ENCODE measurements at regions not wholly inside any gene's neighbourhood (a gene's known extent, or its start where the extent isn't known, plus 50 kb on each side); places are given as distances from the start of the nearest gene placed in this dataset.

DNA sequence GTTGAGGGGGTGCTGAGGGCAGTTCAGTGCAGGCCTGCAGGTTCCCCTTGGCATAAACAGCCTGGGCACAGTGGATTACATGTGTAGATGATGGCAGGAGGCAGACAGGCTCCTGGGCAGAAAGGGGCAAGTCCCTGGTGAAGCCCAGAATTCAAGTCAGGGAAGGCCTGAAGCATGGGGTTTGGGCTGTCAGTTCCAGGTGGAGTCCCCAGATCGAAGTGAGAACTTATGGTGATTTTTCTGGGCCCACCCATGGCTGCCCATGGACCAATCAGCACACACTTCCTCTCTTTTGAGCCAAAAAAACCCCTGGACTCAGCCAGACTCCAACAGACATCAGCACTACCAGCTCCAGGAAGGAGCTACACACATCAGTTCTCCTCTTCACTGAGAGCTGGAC is 529.1 kb downstream of the PPARGC1A start:
- no peak overlapping the region for H3K9ac ChIP-seq (ENCODE audit: insufficient read depth, low read depth, low read length)
- DNase-seq (ENCODE audit: low spot score) (no peak), ATAC-seq (no peak), FAIRE-seq (no peak)
- TF ChIP-seq SP5 (CRISPR knock-in tag; IDR thresholded peaks at IDR 0.05; ENCODE audit: borderline replicate concordance, low read depth) (no peak), DPF2 (CRISPR knock-in tag; IDR thresholded peaks at IDR 0.05; ENCODE audit: borderline replicate concordance, low read depth) (no peak), ZKSCAN5 (CRISPR knock-in tag; IDR thresholded peaks at IDR 0.05) (no peak), CBFB (CRISPR knock-in tag; IDR thresholded peaks at IDR 0.05) (no peak), MTF2 (CRISPR knock-in tag; IDR thresholded peaks at IDR 0.05; ENCODE audit: borderline replicate concordance) (no peak), ZSCAN30 (CRISPR knock-in tag; IDR thresholded peaks at IDR 0.05) (no peak), SALL1 (CRISPR knock-in tag; IDR thresholded peaks at IDR 0.05) (no peak), ZNF552 (CRISPR knock-in tag; IDR thresholded peaks at IDR 0.05; ENCODE audit: borderline replicate concordance) (no peak)
- TF ChIP-seq, protein P1, sequence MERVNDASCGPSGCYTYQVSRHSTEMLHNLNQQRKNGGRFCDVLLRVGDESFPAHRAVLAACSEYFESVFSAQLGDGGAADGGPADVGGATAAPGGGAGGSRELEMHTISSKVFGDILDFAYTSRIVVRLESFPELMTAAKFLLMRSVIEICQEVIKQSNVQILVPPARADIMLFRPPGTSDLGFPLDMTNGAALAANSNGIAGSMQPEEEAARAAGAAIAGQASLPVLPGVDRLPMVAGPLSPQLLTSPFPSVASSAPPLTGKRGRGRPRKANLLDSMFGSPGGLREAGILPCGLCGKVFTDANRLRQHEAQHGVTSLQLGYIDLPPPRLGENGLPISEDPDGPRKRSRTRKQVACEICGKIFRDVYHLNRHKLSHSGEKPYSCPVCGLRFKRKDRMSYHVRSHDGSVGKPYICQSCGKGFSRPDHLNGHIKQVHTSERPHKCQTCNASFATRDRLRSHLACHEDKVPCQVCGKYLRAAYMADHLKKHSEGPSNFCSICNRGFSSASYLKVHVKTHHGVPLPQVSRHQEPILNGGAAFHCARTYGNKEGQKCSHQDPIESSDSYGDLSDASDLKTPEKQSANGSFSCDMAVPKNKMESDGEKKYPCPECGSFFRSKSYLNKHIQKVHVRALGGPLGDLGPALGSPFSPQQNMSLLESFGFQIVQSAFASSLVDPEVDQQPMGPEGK (CRISPR knock-in tag; IDR thresholded peaks at IDR 0.05), result no peak
- TF ChIP-seq, protein P2, sequence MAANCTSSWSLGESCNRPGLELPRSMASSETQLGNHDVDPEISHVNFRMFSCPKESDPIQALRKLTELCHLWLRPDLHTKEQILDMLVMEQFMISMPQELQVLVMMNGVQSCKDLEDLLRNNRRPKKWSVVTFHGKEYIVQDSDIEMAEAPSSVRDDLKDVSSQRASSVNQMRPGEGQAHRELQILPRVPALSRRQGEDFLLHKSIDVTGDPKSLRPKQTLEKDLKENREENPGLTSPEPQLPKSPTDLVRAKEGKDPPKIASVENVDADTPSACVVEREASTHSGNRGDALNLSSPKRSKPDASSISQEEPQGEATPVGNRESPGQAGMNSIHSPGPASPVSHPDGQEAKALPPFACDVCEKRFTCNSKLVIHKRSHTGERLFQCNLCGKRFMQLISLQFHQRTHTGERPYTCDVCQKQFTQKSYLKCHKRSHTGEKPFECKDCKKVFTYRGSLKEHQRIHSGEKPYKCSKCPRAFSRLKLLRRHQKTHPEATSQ (CRISPR knock-in tag; IDR thresholded peaks at IDR 0.05; ENCODE audit: borderline replicate concordance), result no peak
- no peak overlapping the region for H2AFZ ChIP-seq (ENCODE audit: low read length)
- CTCF ChIA-PET (ENCODE audit: low intra/inter-chr PET ratio, low total read pairs), result no interaction called here
- no peaks in the 10 kb centered on the region for H3K4me1 ChIP-seq (ENCODE audit: insufficient read depth, low read length)
- WGBS (ENCODE audit: low lambda C conversion rate), result no CpG with 5 or more reads among the region's 1 CpG
- no peak overlapping the region for H3K4me3 ChIP-seq (replicated peaks in 1 of 3; ENCODE audit: insufficient read depth in 1 of 3, low read depth in 2 of 3, low read length in 3 of 3)
- H4K20me1 ChIP-seq (ENCODE audit: insufficient read depth, low read length), result no peaks in the 10 kb centered on the region
- H3K4me2 ChIP-seq (ENCODE audit: low read depth, low read length), result no peak overlapping the region
- H3K27me3 ChIP-seq (ENCODE audit: control insufficient read depth in 1 of 2, insufficient read depth in 2 of 2, low read length in 2 of 2), result no peaks in the 10 kb centered on the region
- no peaks in the 10 kb centered on the region for H3K9me3 ChIP-seq (ENCODE audit: low read length)
- POLR2A ChIA-PET, result no interaction called here
- no peaks in the 10 kb centered on the region for H3K79me2 ChIP-seq (ENCODE audit: insufficient read depth, low read length)
- no TSS peak for BruUV-seq (replicated peaks)
- H3K27ac ChIP-seq (ENCODE audit: extremely low read length, insufficient read depth, low read length), result no peak overlapping the region
- in situ Hi-C loops (cut with HindIII; ENCODE audit: extremely low pct_ligation_motif_present, low pct_unique_long_range_greater_than_20kb), result no loop called here
- intact Hi-C loops (cut with micrococcal nuclease; ENCODE audit: unreplicated experiment), result no loop called here
- no peaks in the 10 kb centered on the region for H3K36me3 ChIP-seq (replicated peaks in 1 of 2; ENCODE audit: control insufficient read depth in 1 of 2, insufficient read depth in 2 of 2, low read length in 2 of 2)

Measured in HepG2 (cell line).